Fibroblast of pulmonary artery (primary cell): ENCODE measurements at regions not wholly inside any gene's neighbourhood (a gene's known extent, or its start where the extent isn't known, plus 50 kb on each side); places are given as distances from the start of the nearest gene placed in this dataset.
A peak's percentile ranks its signal among the peaks of the same experiment; 100 is the strongest.

ENCODE experiments used
- DNase-seq: peaks from one replicate; pipeline ENCODE4 v3.0.0-alpha.2; 2010; ENCODE audit warnings: low read depth
- H3K4me3 ChIP-seq: replicated peaks from 2 replicates; pipeline ENCODE4 v1.5.1; 2011; ENCODE audit warnings: low read depth, mild to moderate bottlenecking, control low read depth, low read length, moderate library complexity
- TF ChIP-seq, protein P1 (sequence below): IDR thresholded peaks from 2 replicates; pipeline ENCODE4 v1.5.1; 2011; ENCODE audit warnings: mild to moderate bottlenecking, control low read depth, low read length, inconsistent platforms; ENCODE audit errors: missing control alignments

- DNase-seq = no peak
- H3K4me3 ChIP-seq = no peak overlapping the region
- TF ChIP-seq, protein P1, sequence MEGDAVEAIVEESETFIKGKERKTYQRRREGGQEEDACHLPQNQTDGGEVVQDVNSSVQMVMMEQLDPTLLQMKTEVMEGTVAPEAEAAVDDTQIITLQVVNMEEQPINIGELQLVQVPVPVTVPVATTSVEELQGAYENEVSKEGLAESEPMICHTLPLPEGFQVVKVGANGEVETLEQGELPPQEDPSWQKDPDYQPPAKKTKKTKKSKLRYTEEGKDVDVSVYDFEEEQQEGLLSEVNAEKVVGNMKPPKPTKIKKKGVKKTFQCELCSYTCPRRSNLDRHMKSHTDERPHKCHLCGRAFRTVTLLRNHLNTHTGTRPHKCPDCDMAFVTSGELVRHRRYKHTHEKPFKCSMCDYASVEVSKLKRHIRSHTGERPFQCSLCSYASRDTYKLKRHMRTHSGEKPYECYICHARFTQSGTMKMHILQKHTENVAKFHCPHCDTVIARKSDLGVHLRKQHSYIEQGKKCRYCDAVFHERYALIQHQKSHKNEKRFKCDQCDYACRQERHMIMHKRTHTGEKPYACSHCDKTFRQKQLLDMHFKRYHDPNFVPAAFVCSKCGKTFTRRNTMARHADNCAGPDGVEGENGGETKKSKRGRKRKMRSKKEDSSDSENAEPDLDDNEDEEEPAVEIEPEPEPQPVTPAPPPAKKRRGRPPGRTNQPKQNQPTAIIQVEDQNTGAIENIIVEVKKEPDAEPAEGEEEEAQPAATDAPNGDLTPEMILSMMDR = no peak
Measured at GRCh38 chr4:28730304-28730703, 1869.7 kb downstream of the STIM2 start.

- DNase-seq = peak; percentile 1
- no peak overlapping the region for H3K4me3 ChIP-seq
- TF ChIP-seq, protein P1 = no peak
Measured at GRCh38 chr4:28744066-28744465, 1883.4 kb downstream of the STIM2 start.

DNA sequence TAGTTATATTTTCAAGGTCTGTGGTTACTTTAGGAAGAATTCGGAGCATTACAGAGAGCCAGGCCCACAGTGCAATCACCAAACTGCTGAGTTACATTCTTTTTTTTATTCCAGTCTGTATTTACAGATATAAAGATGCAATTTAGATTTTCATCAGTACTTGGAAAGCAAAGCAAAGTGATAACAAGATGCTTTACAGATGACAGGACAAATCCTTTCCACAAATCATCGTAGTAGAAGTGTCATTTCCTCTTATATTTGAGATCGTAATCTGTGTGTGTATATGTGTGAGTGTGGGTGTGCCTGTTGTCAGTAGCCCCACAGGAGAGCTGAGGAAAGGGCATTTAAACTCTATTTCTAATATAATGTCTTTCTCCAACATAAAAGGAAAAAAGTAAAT is 1893.7 kb downstream of the STIM2 start:
- TF ChIP-seq, protein P1 = no peak

DNA sequence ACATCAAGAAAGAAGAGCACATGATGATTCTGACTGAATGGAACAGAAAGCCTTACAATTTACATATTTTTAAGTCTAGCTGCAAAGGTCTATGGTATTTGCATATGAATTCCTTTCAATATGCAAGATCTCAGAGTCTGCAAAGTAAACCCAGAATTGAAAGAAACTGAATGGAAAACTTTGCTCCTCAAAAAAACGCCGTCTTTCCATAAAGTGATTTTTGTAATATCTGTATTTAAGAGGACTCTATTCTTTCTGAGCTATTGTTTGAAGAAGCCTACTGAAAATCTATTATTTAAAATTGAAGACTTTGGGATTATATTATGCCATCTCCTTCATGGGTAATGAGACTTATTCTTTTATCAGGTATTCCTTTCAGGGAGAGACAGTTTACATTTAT is 1894.4 kb downstream of the STIM2 start:
- DNase-seq = no peak

More for the DNA sequence above, 1893.7 kb downstream of the STIM2 start:
- no peak for DNase-seq
- H3K4me3 ChIP-seq = no peak overlapping the region

GRCh38 chr4:28759064-28759463 is 1898.4 kb downstream of the STIM2 start:
- TF ChIP-seq, protein P1 = no peak
- no peak overlapping the region for H3K4me3 ChIP-seq
- no peak for DNase-seq

More for the DNA sequence above, 1894.4 kb downstream of the STIM2 start:
- no peak overlapping the region for H3K4me3 ChIP-seq
- TF ChIP-seq, protein P1 = no peak

DNA sequence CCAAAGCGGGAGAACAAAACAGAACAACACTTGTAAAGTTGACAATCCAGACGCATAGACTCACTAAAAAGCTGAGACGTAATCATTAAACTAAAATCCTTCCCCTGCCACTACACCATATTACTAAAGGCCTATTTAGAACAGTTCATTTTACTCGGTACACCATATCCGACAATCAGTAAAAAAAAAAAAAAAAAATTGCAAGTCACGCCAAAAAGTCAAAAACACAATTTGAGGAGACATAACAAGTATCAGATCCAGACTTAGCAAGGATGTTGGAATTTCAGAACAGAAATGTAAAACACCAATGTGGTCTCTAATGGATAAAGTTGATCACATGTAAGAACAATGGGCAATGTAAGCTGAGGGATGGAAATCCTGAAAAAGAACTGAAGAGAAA is 1899.4 kb downstream of the STIM2 start:
- no peak for DNase-seq
- no peak overlapping the region for H3K4me3 ChIP-seq
- TF ChIP-seq, protein P1 = no peak

- no peak overlapping the region for H3K4me3 ChIP-seq
- TF ChIP-seq, protein P1 = no peak
Measured at GRCh38 chr4:28772066-28772465, 1911.4 kb downstream of the STIM2 start.

More at GRCh38 chr4:28772066-28772465, 1911.4 kb downstream of the STIM2 start:
- DNase-seq = peak; percentile 54
